ENCODE measurements at regions not wholly inside any gene's neighbourhood (a gene's known extent, or its start where the extent isn't known, plus 50 kb on each side); places are given as distances from the start of the nearest gene placed in this dataset.

DNA sequence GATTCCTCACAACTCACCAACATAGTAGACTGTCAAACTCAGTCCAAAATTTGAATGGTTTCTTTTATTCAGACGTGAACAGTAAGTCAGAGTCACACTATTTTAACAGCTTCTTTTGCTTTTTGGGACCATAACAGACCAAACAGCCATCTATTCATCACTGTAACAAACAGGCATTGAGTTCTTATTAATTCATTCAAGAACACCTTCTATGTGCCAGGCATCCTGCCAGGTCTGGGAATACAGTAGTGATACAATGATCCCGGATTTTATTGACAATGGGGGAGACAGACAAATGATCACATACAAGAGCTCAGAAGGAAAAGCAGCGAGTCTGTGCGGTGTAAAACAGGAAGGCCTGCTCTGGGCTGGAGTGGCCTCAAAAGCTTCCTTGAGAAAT is 153.3 kb upstream of the ERCC6L2 start:
- CTCF ChIA-PET = interaction anchor here (1.0 kb wide), 1 partner anchor 542 kb away, joined by 3 read pairs; no protein-coding TSS in a partner anchor
- H3K27me3 ChIP-seq (replicated peaks in 1 of 2; ENCODE audit: control insufficient read depth in 2 of 2, insufficient read depth in 2 of 2, low read length in 1 of 2) = no peaks in the 10 kb centered on the region
- H4K20me1 ChIP-seq (ENCODE audit: control insufficient read depth, insufficient read depth) = no peaks in the 10 kb centered on the region
- no peak overlapping the region for H3K27ac ChIP-seq (ENCODE audit: control insufficient read depth, insufficient read depth)
- H2AFZ ChIP-seq (ENCODE audit: control insufficient read depth, low read depth, low read length) = no peak overlapping the region
- TF ChIP-seq RBBP5 (conservative IDR thresholded peaks at IDR 0.05) = no peak
- TF ChIP-seq, protein P1, sequence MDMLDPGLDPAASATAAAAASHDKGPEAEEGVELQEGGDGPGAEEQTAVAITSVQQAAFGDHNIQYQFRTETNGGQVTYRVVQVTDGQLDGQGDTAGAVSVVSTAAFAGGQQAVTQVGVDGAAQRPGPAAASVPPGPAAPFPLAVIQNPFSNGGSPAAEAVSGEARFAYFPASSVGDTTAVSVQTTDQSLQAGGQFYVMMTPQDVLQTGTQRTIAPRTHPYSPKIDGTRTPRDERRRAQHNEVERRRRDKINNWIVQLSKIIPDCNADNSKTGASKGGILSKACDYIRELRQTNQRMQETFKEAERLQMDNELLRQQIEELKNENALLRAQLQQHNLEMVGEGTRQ (IDR thresholded peaks at IDR 0.05; ENCODE audit: borderline replicate concordance, low read depth, low read length) = no peak
- no peak for TF ChIP-seq ZBED1 (IDR thresholded peaks at IDR 0.05; ENCODE audit: borderline replicate concordance)
- TF ChIP-seq CREB1 (IDR thresholded peaks at IDR 0.05; ENCODE audit: low read depth) = no peak
- no peak for TF ChIP-seq CREM (IDR thresholded peaks at IDR 0.05; ENCODE audit: low read depth)
- no peak for TF ChIP-seq FOXM1 (IDR thresholded peaks at IDR 0.05; ENCODE audit: low read depth, low read length)
- no peak for TF ChIP-seq IKZF1 (conservative IDR thresholded peaks at IDR 0.05)
- TF ChIP-seq PAX8 (IDR thresholded peaks at IDR 0.05) = no peak
- intact Hi-C loops (cut with micrococcal nuclease; ENCODE audit: unreplicated experiment) (no loop called here), in situ Hi-C loops (cut with MboI) (no loop called here)
- FAIRE-seq = no peak
- no peak for DNase-seq (ENCODE audit: low read depth, low spot score)
- H3K4me2 ChIP-seq (ENCODE audit: control insufficient read depth, insufficient read depth) = no peak overlapping the region
- H3K9ac ChIP-seq (ENCODE audit: control insufficient read depth, insufficient read depth, low read length) = no peak overlapping the region
- H3K4me1 ChIP-seq (ENCODE audit: control insufficient read depth, insufficient read depth, low read length) = peaks cover 13% of the 10 kb centered on the region
- 82% methylated on average over 4 of the region's 4 CpGs for WGBS (ENCODE audit: insufficient coverage, insufficient replicate concordance, low lambda C conversion rate, missing lambda C conversion rate)
- no peaks in the 10 kb centered on the region for H3K36me3 ChIP-seq (ENCODE audit: control insufficient read depth in 2 of 2, insufficient read depth in 2 of 2, low read length in 1 of 2)
- no peak overlapping the region for H3K4me3 ChIP-seq
- H3K79me2 ChIP-seq (ENCODE audit: control insufficient read depth, insufficient read depth, low read length) = no peaks in the 10 kb centered on the region
- SMC1A ChIA-PET (ENCODE audit: uncharacterized antibody, unreplicated experiment) = no interaction called here
- no TSS peak for BruUV-seq (replicated peaks)
- no peak for ATAC-seq
- H3K9me3 ChIP-seq (replicated peaks; ENCODE audit: control insufficient read depth, insufficient read depth, low read length) = peaks cover 7% of the 10 kb centered on the region; the same call in 1 of the 3 replicates
- POLR2A ChIA-PET = no interaction called here
- RAD21 ChIA-PET (ENCODE audit: unreplicated experiment) = no interaction called here

GRCh38 chr9:95721061-95721531 is 154.4 kb upstream of the ERCC6L2 start:
- no TSS peak for BruUV-seq (replicated peaks)
- ChIA-PET POLR2A (no interaction called here), CTCF (no interaction called here), RAD21 (ENCODE audit: unreplicated experiment) (no interaction called here), SMC1A (ENCODE audit: uncharacterized antibody, unreplicated experiment) (no interaction called here)
- no peaks in the 10 kb centered on the region for H4K20me1 ChIP-seq (ENCODE audit: control insufficient read depth, insufficient read depth)
- peaks cover 7% of the 10 kb centered on the region; the same call in 1 of the 3 replicates for H3K9me3 ChIP-seq (replicated peaks; ENCODE audit: control insufficient read depth, insufficient read depth, low read length)
- intact Hi-C loops (cut with micrococcal nuclease; ENCODE audit: unreplicated experiment) = no loop called here
- no peak for FAIRE-seq
- 85% methylated on average over 5 of the region's 5 CpGs for WGBS (ENCODE audit: insufficient coverage, insufficient replicate concordance, low lambda C conversion rate, missing lambda C conversion rate)
- in situ Hi-C loops (cut with MboI) = no loop called here
- H3K27me3 ChIP-seq (replicated peaks in 1 of 2; ENCODE audit: control insufficient read depth in 2 of 2, insufficient read depth in 2 of 2, low read length in 1 of 2) = no peaks in the 10 kb centered on the region
- H2AFZ ChIP-seq (ENCODE audit: control insufficient read depth, low read depth, low read length) = no peak overlapping the region
- DNase-seq (ENCODE audit: low read depth, low spot score) = no peak
- H3K4me2 ChIP-seq (ENCODE audit: control insufficient read depth, insufficient read depth) = no peak overlapping the region
- H3K36me3 ChIP-seq (ENCODE audit: control insufficient read depth in 2 of 2, insufficient read depth in 2 of 2, low read length in 1 of 2) = no peaks in the 10 kb centered on the region
- no peak for TF ChIP-seq PAX8 (IDR thresholded peaks at IDR 0.05)
- TF ChIP-seq, protein P2, sequence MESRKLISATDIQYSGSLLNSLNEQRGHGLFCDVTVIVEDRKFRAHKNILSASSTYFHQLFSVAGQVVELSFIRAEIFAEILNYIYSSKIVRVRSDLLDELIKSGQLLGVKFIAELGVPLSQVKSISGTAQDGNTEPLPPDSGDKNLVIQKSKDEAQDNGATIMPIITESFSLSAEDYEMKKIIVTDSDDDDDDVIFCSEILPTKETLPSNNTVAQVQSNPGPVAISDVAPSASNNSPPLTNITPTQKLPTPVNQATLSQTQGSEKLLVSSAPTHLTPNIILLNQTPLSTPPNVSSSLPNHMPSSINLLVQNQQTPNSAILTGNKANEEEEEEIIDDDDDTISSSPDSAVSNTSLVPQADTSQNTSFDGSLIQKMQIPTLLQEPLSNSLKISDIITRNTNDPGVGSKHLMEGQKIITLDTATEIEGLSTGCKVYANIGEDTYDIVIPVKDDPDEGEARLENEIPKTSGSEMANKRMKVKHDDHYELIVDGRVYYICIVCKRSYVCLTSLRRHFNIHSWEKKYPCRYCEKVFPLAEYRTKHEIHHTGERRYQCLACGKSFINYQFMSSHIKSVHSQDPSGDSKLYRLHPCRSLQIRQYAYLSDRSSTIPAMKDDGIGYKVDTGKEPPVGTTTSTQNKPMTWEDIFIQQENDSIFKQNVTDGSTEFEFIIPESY (IDR thresholded peaks at IDR 0.05) = no peak
- H3K79me2 ChIP-seq (ENCODE audit: control insufficient read depth, insufficient read depth, low read length) = no peaks in the 10 kb centered on the region
- peaks cover 13% of the 10 kb centered on the region for H3K4me1 ChIP-seq (ENCODE audit: control insufficient read depth, insufficient read depth, low read length)
- ATAC-seq = no peak
- no peak overlapping the region for H3K4me3 ChIP-seq
- no peak overlapping the region for H3K9ac ChIP-seq (ENCODE audit: control insufficient read depth, insufficient read depth, low read length)
- no peak overlapping the region for H3K27ac ChIP-seq (ENCODE audit: control insufficient read depth, insufficient read depth)
